GM12865 (cell line): ENCODE measurements at regions not wholly inside any gene's neighbourhood (a gene's known extent, or its start where the extent isn't known, plus 50 kb on each side); places are given as distances from the start of the nearest gene placed in this dataset.

Experiments used
- DNase-seq: peaks from one replicate; pipeline ENCODE4 v3.0.0; 2010; ENCODE audit warnings: low read depth
- H3K4me3 ChIP-seq: 2 replicates; pipeline ENCODE4 v1.5.1; 2011; ENCODE audit warnings: mild to moderate bottlenecking, low read depth, low read length, control low read depth
- TF ChIP-seq, protein P1 (sequence below): IDR thresholded peaks from 2 replicates; pipeline ENCODE4 v1.5.1; 2011; ENCODE audit warnings: low read length, control low read depth, low read depth, inconsistent platforms; ENCODE audit not compliant: insufficient read depth; ENCODE audit errors: missing control alignments

DNA sequence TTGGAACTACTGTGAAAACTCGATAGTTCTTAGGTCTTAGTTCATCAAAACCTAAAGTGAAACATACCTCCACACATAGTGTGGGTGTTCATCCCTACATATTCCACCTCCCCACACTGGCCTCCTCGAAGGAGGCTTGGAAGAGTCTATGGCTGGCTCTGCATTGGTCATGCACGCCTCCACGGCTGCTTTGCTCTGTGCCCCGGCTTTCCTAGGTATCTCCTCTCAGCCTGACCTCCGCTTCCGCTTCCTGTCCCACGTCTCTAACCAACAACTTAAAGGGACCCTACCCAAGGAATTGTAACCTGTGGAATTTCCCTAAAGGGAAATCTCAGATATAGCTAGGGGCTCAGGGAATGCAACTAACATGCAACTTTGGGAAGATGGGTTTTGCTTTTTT lies 79.7 kb upstream of the MBNL2 start:
- DNase-seq, result no peak
- no peak overlapping the region for H3K4me3 ChIP-seq
- TF ChIP-seq, protein P1, sequence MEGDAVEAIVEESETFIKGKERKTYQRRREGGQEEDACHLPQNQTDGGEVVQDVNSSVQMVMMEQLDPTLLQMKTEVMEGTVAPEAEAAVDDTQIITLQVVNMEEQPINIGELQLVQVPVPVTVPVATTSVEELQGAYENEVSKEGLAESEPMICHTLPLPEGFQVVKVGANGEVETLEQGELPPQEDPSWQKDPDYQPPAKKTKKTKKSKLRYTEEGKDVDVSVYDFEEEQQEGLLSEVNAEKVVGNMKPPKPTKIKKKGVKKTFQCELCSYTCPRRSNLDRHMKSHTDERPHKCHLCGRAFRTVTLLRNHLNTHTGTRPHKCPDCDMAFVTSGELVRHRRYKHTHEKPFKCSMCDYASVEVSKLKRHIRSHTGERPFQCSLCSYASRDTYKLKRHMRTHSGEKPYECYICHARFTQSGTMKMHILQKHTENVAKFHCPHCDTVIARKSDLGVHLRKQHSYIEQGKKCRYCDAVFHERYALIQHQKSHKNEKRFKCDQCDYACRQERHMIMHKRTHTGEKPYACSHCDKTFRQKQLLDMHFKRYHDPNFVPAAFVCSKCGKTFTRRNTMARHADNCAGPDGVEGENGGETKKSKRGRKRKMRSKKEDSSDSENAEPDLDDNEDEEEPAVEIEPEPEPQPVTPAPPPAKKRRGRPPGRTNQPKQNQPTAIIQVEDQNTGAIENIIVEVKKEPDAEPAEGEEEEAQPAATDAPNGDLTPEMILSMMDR, result no peak

DNA sequence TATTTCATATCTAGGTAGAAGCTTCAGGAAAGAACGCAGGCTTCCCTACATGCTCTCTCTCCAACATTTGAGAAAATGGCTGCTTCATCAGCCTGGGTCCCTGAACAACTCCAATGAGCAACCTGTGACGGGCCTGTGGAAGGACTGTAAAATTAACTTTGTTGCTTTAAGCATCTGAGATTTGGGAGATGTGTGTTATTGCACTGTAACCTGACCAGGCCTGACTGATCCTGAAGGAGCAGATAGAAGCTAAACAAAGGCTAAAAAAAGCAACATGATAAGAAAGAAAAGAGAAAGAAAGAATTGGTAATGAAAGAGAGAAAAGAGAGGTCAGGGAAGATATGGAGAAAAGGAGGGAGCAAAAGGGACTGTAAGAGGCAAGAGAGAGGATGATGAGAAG lies 77.1 kb upstream of the MBNL2 start:
- H3K4me3 ChIP-seq, result no peak overlapping the region
- DNase-seq, result no peak
- TF ChIP-seq, protein P1, result no peak

DNA sequence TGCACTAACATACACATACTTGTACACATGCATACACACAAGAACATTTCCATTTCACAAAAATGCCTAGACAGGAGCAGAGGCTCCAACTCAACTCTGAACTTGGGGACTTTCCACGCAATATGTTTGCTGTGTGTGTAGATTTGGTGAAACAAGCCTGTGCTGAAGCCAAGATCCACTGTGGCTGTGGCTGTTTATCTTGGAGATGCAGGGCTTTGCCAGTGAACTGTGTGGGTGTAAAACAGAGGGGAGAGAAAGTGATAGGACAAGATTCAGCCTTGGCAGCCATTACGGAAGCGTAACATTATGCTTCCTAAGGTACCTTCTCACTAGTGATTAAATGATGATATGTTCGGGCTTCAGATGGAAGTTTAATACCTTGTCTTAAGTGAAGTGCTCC lies 73.2 kb upstream of the MBNL2 start:
- TF ChIP-seq, protein P1, result no peak
- DNase-seq, result no peak
- H3K4me3 ChIP-seq, result no peak overlapping the region

DNA sequence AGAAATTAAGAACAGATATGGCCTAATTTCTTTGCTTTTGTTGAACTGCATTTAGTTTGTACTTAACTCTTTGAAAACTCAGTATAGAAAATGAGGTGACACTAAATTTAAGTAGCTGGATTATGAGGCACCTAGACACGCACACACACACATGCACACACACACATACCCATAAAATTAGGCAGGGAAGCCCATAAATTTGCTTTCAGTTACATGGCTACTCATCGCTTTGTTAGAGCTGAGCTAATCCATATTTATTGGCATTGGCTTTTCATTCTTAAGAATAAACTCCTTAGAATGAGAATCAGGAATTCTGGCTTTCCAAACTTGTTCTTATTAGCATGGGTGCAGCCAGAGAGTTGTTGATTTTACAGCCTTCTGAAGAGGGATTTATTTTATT lies 61.7 kb upstream of the MBNL2 start:
- no peak overlapping the region for H3K4me3 ChIP-seq
- DNase-seq, result no peak
- TF ChIP-seq, protein P1, result no peak

DNA sequence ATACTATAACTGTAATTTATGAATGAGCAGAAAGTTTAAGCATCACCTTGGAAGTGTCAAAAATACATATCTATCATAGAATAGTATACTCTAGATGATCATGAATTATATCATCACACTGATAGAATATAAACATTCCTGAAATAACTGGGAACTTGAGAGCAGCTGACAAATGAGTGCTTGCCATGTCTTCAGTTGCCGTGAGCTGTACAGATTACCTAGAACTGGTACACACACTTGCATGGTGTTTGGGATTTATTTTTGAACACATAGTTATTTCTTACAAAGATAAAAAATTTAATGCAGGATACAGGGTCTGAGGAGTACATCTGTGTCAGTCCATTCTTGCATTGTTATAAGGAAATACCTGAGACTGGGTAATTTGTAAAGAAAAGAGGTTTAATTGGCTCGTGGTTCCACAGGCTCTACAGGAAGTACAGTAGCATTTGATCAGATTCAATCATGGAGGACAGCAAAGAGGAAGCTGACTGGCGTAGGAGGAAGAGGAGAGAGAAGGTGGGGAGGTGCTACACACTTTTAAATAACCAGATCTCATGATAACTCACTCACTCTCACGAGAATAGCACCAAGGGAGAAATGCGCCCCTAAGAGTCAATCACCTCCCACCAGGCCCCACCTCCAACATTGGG lies 60.4 kb upstream of the MBNL2 start:
- DNase-seq, result no peak
- H3K4me3 ChIP-seq, result no peak overlapping the region
- TF ChIP-seq, protein P1, result no peak

DNA sequence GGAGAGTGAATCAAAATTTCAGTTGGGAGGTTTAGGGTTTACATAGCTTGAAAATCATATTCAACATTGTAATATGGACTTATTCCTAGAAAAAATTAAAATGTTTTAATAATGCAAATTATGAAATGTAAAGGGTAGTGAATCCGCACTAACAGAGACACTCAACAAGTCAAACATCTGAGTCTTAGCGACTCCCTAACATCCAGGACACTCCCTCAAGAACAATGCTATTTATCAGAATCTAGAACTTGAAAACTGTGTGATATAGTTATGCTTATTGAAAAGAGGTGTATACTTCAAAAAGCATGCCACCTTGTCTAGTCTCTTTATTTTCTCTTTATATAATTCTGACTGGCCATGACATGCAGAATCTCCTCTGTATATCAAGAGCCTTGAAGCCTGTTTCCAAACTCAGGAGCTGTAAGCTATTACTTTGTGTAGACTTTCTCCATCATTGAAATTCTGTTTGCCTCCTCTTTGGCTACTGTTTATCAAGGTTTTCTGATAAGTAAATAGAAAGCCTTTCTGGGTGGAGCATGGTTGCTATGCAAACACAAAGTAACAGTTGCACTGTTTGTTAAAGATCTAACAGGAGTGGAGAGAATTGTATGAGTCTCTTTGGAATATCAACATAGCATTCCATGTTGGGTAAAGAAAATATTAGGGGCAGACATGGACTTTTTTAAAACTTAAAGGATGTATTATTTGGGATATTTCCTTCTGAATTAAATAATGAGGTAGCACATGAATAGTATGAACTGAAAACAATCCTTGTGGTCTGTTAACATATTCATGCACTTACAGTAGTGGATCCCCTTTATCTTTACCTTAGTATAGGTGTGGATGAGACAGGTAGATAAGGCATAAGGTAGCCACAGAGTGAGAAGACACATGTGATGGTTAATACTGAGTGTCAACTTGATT lies 56.4 kb upstream of the MBNL2 start:
- no peak for DNase-seq
- H3K4me3 ChIP-seq, result no peak overlapping the region
- TF ChIP-seq, protein P1, result no peak
